Mesenchymal stem cell (in vitro differentiated cells and primary cell): ENCODE measurements at regions not wholly inside any gene's neighbourhood (a gene's known extent, or its start where the extent isn't known, plus 50 kb on each side); places are given as distances from the start of the nearest gene placed in this dataset.

Experiments used
- DNase-seq: peaks from one replicate; pipeline ENCODE4 v3.0.0-alpha.2; 2013
- H2AFZ ChIP-seq: one replicate; pipeline ENCODE4 v1.6.1; 2013; ENCODE audit warnings: low read depth, mild to moderate bottlenecking, control low read depth, inconsistent platforms, low read length, moderate library complexity
- H2AK5ac ChIP-seq: 2 replicates; pipeline ENCODE4 v1.6.1; 2013; ENCODE audit warnings: low read length, moderate library complexity, mild to moderate bottlenecking, inconsistent platforms; ENCODE audit not compliant: severe bottlenecking
- H2BK120ac ChIP-seq: one replicate; pipeline ENCODE4 v1.6.1; 2013; ENCODE audit warnings: low read depth, mild to moderate bottlenecking, inconsistent platforms, low read length, moderate library complexity
- H2BK12ac ChIP-seq, 2 experiments: one replicate each; pipeline ENCODE4 v1.6.1; 2013; ENCODE audit warnings: inconsistent platforms in 2 of 2, low read length in 2 of 2, mild to moderate bottlenecking in 2 of 2, moderate library complexity in 2 of 2, control low read depth in 1 of 2
- H2BK15ac ChIP-seq: one replicate; pipeline ENCODE4 v1.6.1; 2013; ENCODE audit warnings: mild to moderate bottlenecking, low read depth, inconsistent platforms; ENCODE audit not compliant: poor library complexity, severe bottlenecking
- H2BK5ac ChIP-seq: 2 replicates; pipeline ENCODE4 v1.6.1; 2013; ENCODE audit warnings: low read depth, mild to moderate bottlenecking, low read length, control low read depth, inconsistent platforms; ENCODE audit not compliant: poor library complexity, severe bottlenecking
- H3K14ac ChIP-seq, 2 experiments: one replicate each; pipeline ENCODE4 v1.6.1; 2013; ENCODE audit warnings: inconsistent platforms in 2 of 2, low read length in 2 of 2, control low read depth in 1 of 2, mild to moderate bottlenecking in 1 of 2, moderate library complexity in 1 of 2
- H3K18ac ChIP-seq, 2 experiments: one replicate each; pipeline ENCODE4 v1.6.1; 2013; ENCODE audit warnings: inconsistent platforms in 2 of 2, low read length in 2 of 2, control low read depth in 1 of 2, low read depth in 1 of 2, mild to moderate bottlenecking in 1 of 2
- H3K23ac ChIP-seq, 2 experiments: one replicate each; pipeline ENCODE4 v1.6.1; 2013; ENCODE audit warnings: inconsistent platforms in 2 of 2, low read length in 2 of 2, mild to moderate bottlenecking in 2 of 2, moderate library complexity in 2 of 2, control low read depth in 1 of 2
- H3K27ac ChIP-seq: 2 replicates; pipeline ENCODE4 v1.5.1; 2013; ENCODE audit warnings: mild to moderate bottlenecking, moderate library complexity, low read length, control low read depth, inconsistent platforms; ENCODE audit not compliant: poor library complexity, severe bottlenecking
- H3K27me3 ChIP-seq, 2 experiments: 2 replicates each; pipeline versions ENCODE4 v1.6.1 to v1.7.0; 2013; ENCODE audit warnings: low read length in 2 of 2, mild to moderate bottlenecking in 2 of 2, moderate library complexity in 2 of 2, control low read depth in 1 of 2, inconsistent platforms in 1 of 2; ENCODE audit not compliant: control insufficient read depth in 1 of 2, insufficient read depth in 1 of 2
- H3K36me3 ChIP-seq, 2 experiments: 2 replicates each; pipeline versions ENCODE4 v1.6.1 to v1.7.0; 2013; ENCODE audit warnings: low read length in 2 of 2, control low read depth in 1 of 2, inconsistent platforms in 1 of 2, low read depth in 1 of 2, mild to moderate bottlenecking in 1 of 2; ENCODE audit not compliant: insufficient read depth in 2 of 2, control insufficient read depth in 1 of 2
- H3K4ac ChIP-seq, 2 experiments: one replicate each; pipeline ENCODE4 v1.6.1; 2013; ENCODE audit warnings: inconsistent platforms in 2 of 2, low read length in 2 of 2, mild to moderate bottlenecking in 2 of 2, moderate library complexity in 2 of 2, control low read depth in 1 of 2, low read depth in 1 of 2
- H3K4me1 ChIP-seq: 2 replicates; pipeline ENCODE4 v1.6.1; 2013; ENCODE audit warnings: low read depth, low read length, control low read depth; ENCODE audit not compliant: control insufficient read depth, insufficient read depth
- H3K4me2 ChIP-seq: 2 replicates; pipeline ENCODE4 v1.6.1; 2013; ENCODE audit warnings: low read length, mild to moderate bottlenecking, inconsistent platforms; ENCODE audit not compliant: poor library complexity, severe bottlenecking
- H3K4me3 ChIP-seq, 2 experiments: 2 replicates each; pipeline versions ENCODE4 v1.5.1 to v1.7.0; 2013; ENCODE audit warnings: low read length in 2 of 2, mild to moderate bottlenecking in 2 of 2, control low read depth in 1 of 2, low read depth in 1 of 2; ENCODE audit not compliant: insufficient read depth in 1 of 2
- H3K79me1 ChIP-seq: replicated peaks from 2 replicates; pipeline ENCODE4 v1.6.1; 2013; ENCODE audit warnings: mild to moderate bottlenecking, control low read depth, low read length, inconsistent platforms; ENCODE audit not compliant: poor library complexity, severe bottlenecking
- H3K9ac ChIP-seq: 2 replicates; pipeline ENCODE4 v1.7.0; 2013; ENCODE audit warnings: mild to moderate bottlenecking, low read length, moderate library complexity
- H3K9me3 ChIP-seq: 2 replicates; pipeline ENCODE4 v1.7.0; 2013; ENCODE audit warnings: mild to moderate bottlenecking, low read length; ENCODE audit not compliant: control insufficient read depth
- H4K8ac ChIP-seq: one replicate; pipeline ENCODE4 v1.6.1; 2013; ENCODE audit warnings: inconsistent platforms, mild to moderate bottlenecking, low read length, moderate library complexity
- H4K91ac ChIP-seq: one replicate; pipeline ENCODE4 v1.6.1; 2013; ENCODE audit warnings: mild to moderate bottlenecking, low read length, inconsistent platforms
- WGBS: methylation state at CpG from one replicate; pipeline ENCODE4 v1.1.7; 2013; ENCODE audit warnings: mixed read lengths; 5-methylcytosine and 5-hydroxymethylcytosine counted together

DNA sequence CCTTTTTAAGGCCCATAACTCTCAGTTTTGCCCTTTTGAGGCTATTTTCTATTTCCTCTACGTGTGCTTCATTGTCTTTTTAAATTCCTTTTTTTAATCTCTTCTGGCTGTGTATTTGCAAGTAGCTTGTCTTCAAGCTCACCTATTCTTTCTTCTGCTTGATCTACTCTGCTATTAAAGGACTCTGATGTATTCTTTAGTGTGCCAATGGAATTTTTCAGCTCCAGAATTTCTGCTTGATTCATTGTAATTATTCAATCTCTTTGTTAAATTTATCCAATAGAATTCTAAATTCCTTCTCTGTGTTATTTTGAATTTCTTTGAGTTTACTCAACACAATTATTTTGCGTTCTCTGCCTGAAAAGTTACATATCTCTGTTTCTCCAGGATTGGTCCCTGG lies 178.7 kb downstream of the FAM170A start:
- Histone ChIP-seq H2BK12ac (no peak overlapping the region), H2BK15ac (no peak overlapping the region), H2AFZ (no peak overlapping the region), H3K23ac (no peak overlapping the region), H2BK5ac (no peak overlapping the region), H3K4me2 (no peak overlapping the region), H3K4me1 (no peaks in the 10 kb centered on the region), H3K9me3 (peaks cover 26% of the 10 kb centered on the region), H3K18ac (no peak overlapping the region), H3K27ac (no peak overlapping the region), H3K4me3 (no peak overlapping the region), H3K27me3 (no peaks in the 10 kb centered on the region), H4K8ac (no peak overlapping the region), H3K79me1 (no peaks in the 10 kb centered on the region), H3K36me3 (no peaks in the 10 kb centered on the region), H2BK120ac (no peak overlapping the region), H3K14ac (no peak overlapping the region), H3K4ac (no peak overlapping the region), H3K9ac (no peak overlapping the region), H2AK5ac (no peak overlapping the region), H4K91ac (no peak overlapping the region)
- 97% methylated on average over 2 of the region's 2 CpGs for WGBS
- no peak for DNase-seq

DNA sequence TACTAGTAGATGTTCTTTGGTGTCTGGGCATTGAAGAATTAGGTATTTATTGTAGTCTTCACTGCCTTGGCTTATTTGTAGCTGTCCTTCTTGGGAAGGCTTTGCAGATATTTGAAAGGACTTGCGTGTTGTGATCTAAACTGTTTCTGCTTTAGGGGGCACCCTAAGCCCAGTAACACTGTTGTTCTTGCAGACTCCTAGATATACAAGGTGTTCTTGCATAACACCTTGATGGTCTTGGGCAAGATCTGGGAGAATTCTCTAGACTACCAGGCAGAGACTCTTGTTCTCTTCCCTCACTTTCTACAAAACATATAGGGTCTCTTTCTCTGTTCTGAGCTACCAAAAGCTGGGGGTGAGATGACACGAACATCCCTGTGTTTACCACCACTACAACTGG lies 179.1 kb downstream of the FAM170A start:
- peaks cover 26% of the 10 kb centered on the region for H3K9me3 ChIP-seq
- no peaks in the 10 kb centered on the region for H3K4me1 ChIP-seq
- no peak overlapping the region for H3K14ac ChIP-seq
- no peak overlapping the region for H4K91ac ChIP-seq
- H4K8ac ChIP-seq, result no peak overlapping the region
- no peak overlapping the region for H3K4me3 ChIP-seq
- no peak overlapping the region for H2BK5ac ChIP-seq
- no peak overlapping the region for H2AK5ac ChIP-seq
- no peak overlapping the region for H3K27ac ChIP-seq
- no peak overlapping the region for H3K18ac ChIP-seq
- H2BK120ac ChIP-seq, result no peak overlapping the region
- H3K79me1 ChIP-seq, result no peaks in the 10 kb centered on the region
- H3K9ac ChIP-seq, result no peak overlapping the region
- no peak overlapping the region for H2BK15ac ChIP-seq
- H3K4me2 ChIP-seq, result no peak overlapping the region
- no peak for DNase-seq
- no peaks in the 10 kb centered on the region for H3K27me3 ChIP-seq
- no peaks in the 10 kb centered on the region for H3K36me3 ChIP-seq
- WGBS, result 94% methylated on average over 2 of the region's 2 CpGs
- H2BK12ac ChIP-seq, result no peak overlapping the region
- H3K4ac ChIP-seq, result no peak overlapping the region
- no peak overlapping the region for H3K23ac ChIP-seq
- no peak overlapping the region for H2AFZ ChIP-seq

DNA sequence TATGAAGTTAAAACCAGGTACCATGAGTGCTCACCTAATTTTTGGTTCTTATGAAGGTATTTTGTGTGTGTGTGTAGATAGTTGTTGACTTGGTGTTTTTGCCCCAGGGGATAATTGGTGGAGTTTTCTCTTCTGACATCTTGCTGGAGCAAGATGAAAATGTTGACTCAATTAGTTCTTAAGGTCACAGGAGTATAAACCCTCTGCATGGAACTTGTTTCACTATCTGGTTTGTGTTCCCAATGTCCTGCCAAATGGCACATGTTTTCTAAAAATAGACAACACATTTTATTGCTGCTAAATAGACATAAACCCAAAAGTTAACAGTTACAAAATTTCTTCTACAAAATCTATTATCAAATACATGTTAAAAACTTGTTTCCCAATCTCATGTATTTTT lies 180.9 kb downstream of the FAM170A start:
- Histone ChIP-seq H2BK5ac (no peak overlapping the region), H3K4me1 (no peaks in the 10 kb centered on the region), H4K8ac (no peak overlapping the region), H3K36me3 (no peaks in the 10 kb centered on the region), H2BK120ac (no peak overlapping the region), H3K9me3 (peaks cover 24% of the 10 kb centered on the region), H3K27me3 (no peaks in the 10 kb centered on the region), H3K4me3 (no peak overlapping the region), H2BK15ac (no peak overlapping the region), H3K79me1 (no peaks in the 10 kb centered on the region), H2AK5ac (no peak overlapping the region), H4K91ac (no peak overlapping the region), H3K4ac (no peak overlapping the region), H2BK12ac (no peak overlapping the region), H2AFZ (no peak overlapping the region), H3K27ac (no peak overlapping the region), H3K9ac (no peak overlapping the region), H3K14ac (no peak overlapping the region), H3K23ac (no peak overlapping the region), H3K4me2 (no peak overlapping the region), H3K18ac (no peak overlapping the region)
- no peak for DNase-seq

DNA sequence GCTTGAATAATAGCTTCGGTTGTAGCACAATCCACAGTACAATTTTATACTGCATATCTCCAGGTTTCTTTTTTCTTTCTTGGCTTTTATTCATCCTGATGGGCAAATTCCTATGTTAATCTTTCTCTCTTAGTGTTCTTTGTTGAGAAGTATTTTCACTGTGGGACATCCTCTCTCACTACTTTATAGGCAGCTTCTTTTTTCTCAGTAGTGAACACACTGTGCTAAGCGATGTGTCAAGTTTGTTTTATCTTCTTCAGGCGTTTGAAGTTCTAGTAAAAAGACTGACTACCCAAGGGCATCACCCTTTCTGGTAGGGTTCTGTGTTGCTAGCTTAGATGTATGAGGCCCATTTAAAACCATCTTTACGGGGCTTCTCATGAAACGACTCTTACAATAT lies 182.1 kb downstream of the FAM170A start:
- Histone ChIP-seq H3K23ac (no peak overlapping the region), H3K9ac (no peak overlapping the region), H3K79me1 (no peaks in the 10 kb centered on the region), H3K27me3 (no peaks in the 10 kb centered on the region), H3K9me3 (peaks cover 21% of the 10 kb centered on the region), H2BK5ac (no peak overlapping the region), H2BK120ac (no peak overlapping the region), H3K36me3 (no peaks in the 10 kb centered on the region), H3K14ac (no peak overlapping the region), H3K4me2 (no peak overlapping the region), H2AFZ (no peak overlapping the region), H2BK15ac (no peak overlapping the region), H3K4ac (no peak overlapping the region), H4K91ac (no peak overlapping the region), H3K4me3 (no peak overlapping the region), H3K27ac (no peak overlapping the region), H2AK5ac (no peak overlapping the region), H4K8ac (no peak overlapping the region), H2BK12ac (no peak overlapping the region), H3K18ac (no peak overlapping the region), H3K4me1 (no peaks in the 10 kb centered on the region)
- WGBS, result 75% methylated on average over 3 of the region's 5 CpGs
- no peak for DNase-seq
